ENCODE measurements at regions not wholly inside any gene's neighbourhood (a gene's known extent, or its start where the extent isn't known, plus 50 kb on each side); places are given as distances from the start of the nearest gene placed in this dataset.

GRCh38 chr7:21159506-21159905 lies 268.4 kb upstream of the SP4 start:
- no peak for DNase-seq

GRCh38 chr7:21160401-21160800 lies 267.5 kb upstream of the SP4 start:
- no peak for DNase-seq

GRCh38 chr7:21167942-21168341 lies 259.9 kb upstream of the SP4 start:
- DNase-seq = no peak

- no peak for DNase-seq
These were observed 258.0 kb upstream of the SP4 start for GRCh38 chr7:21169667-21170580.

GRCh38 chr7:21172800-21173199 lies 255.1 kb upstream of the SP4 start:
- no peak for DNase-seq

- DNase-seq = no peak
These were observed 254.4 kb upstream of the SP4 start for GRCh38 chr7:21173436-21173835.

- no peak for DNase-seq
These were observed 252.2 kb upstream of the SP4 start for GRCh38 chr7:21175714-21176113.

- no peak for DNase-seq
These were observed 242.8 kb upstream of the SP4 start for GRCh38 chr7:21184942-21185652.

- no peak for DNase-seq
These were observed 242.1 kb upstream of the SP4 start for GRCh38 chr7:21185653-21186265.

- DNase-seq = no peak
These were observed 236.4 kb upstream of the SP4 start for GRCh38 chr7:21191321-21192073.

GRCh38 chr7:21192657-21193056 lies 235.2 kb upstream of the SP4 start:
- DNase-seq = no peak

- no peak for DNase-seq
These were observed 234.0 kb upstream of the SP4 start for GRCh38 chr7:21193895-21194294.

- no peak for DNase-seq
These were observed 232.9 kb upstream of the SP4 start for GRCh38 chr7:21194936-21195335.

GRCh38 chr7:21198921-21199320 lies 229.0 kb upstream of the SP4 start:
- no peak for DNase-seq

- no peak for DNase-seq
These were observed 227.4 kb upstream of the SP4 start for GRCh38 chr7:21200503-21200902.

GRCh38 chr7:21214657-21215056 lies 213.2 kb upstream of the SP4 start:
- DNase-seq = no peak

- DNase-seq = no peak
These were observed 212.6 kb upstream of the SP4 start for GRCh38 chr7:21215307-21215706.

- DNase-seq = no peak
These were observed 210.5 kb upstream of the SP4 start for GRCh38 chr7:21217365-21217764.

GRCh38 chr7:21218155-21218554 lies 209.7 kb upstream of the SP4 start:
- no peak for DNase-seq

GRCh38 chr7:21221130-21221529 lies 206.8 kb upstream of the SP4 start:
- no peak for DNase-seq

GRCh38 chr7:21238400-21239116 lies 189.3 kb upstream of the SP4 start:
- DNase-seq = no peak

- no peak for DNase-seq
These were observed 184.6 kb upstream of the SP4 start for GRCh38 chr7:21243265-21243664.
